Prostate gland (tissue), 1 donor: ENCODE measurements at regions not wholly inside any gene's neighbourhood (a gene's known extent, or its start where the extent isn't known, plus 50 kb on each side); places are given as distances from the start of the nearest gene placed in this dataset.
"Not testable (repeated sequence)": the region's sequence is repeated elsewhere in the genome, so short reads cannot be mapped to it uniquely, and the experiment has no call there.

Experiments used
- POLR2A ChIP-seq: fragments of 450-650 bp; IDR thresholded peaks from one replicate; pipeline ENCODE4 v1.6.1; 2016; ENCODE audit warnings: antibody characterized with exemption, mild to moderate bottlenecking
- POLR2AphosphoS5 ChIP-seq: sonication (generic); formaldehyde crosslinking; IDR thresholded peaks from one replicate; pipeline ENCODE4 v1.6.1; 2017; ENCODE audit warnings: antibody characterized with exemption

DNA sequence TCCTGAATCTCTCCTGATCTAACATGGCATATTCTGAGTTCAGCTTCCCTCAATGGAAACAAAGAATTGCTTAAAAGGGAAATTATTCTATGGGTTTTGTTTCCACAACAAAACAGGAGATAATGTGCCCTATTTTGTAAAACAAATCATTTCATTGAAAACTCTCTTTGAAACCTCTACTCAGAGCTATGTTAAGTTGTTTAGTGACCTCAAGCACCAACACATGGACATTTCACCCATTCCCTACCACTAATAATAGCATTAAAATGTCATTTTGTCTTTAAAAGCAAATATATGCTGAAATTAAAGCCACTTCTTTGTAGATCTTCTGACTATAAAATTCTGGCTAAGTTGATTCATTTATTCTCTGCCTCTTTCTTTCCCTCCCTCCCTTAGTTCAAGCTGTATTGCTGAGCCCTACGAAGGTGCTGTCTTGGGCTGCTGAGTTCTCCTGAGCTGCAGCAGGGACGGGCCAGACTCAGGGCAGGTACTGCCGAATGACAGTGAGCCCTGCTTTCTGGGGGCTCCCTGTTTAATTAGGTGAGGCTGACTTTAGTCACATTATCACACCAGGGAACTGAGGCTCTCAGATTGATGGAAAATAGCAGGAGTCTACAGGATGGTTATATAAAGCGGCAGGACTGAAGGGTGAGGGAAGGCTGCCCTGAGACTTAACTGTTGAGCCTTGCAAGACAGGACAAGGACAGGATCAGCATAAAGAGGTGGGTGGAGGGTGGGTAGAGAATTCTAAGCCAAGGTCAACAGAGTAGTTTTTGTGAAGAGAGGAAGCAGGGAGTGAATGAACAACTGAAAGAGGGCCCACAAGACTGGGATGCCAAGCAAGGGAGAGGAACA, 1685.1 kb downstream of the SPATA31A7 start:
- not testable (repeated sequence) for TF ChIP-seq POLR2A, POLR2AphosphoS5
